ENCODE measurements at regions not wholly inside any gene's neighbourhood (a gene's known extent, or its start where the extent isn't known, plus 50 kb on each side); places are given as distances from the start of the nearest gene placed in this dataset.
"Not testable (repeated sequence)": the region's sequence is repeated elsewhere in the genome, so short reads cannot be mapped to it uniquely, and the experiment has no call there.

DNA sequence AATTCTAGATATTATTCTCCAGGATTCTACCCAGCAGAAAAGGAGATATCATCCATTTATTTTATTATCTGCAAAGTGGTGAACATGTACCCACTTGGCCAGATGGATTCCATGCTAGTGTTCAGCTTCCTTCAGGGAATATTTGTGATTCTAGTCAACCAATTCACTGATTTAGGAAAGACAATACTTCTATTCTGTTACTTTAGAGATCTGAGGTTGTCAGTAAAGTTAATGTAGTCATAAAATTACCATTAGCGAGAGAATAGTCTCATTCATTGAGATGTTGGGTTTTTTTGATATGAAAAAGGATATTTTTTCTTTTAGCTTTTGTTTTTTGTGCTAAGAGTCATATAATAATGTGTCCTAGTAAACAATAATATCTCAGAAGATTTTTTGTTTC lies 222.8 kb downstream of the CGGBP1 start:
- Mint-ChIP-seq H3K9me3 (peaks cover 8% of the 10 kb centered on the region), H3K27me3 (ENCODE audit: low read depth) (no peaks in the 10 kb centered on the region), H3K36me3 (ENCODE audit: low read depth) (no peaks in the 10 kb centered on the region), H3K4me1 (ENCODE audit: low read depth) (no peaks in the 10 kb centered on the region), H3K27ac (no peak overlapping the region), H3K4me3 (no peak overlapping the region)

DNA sequence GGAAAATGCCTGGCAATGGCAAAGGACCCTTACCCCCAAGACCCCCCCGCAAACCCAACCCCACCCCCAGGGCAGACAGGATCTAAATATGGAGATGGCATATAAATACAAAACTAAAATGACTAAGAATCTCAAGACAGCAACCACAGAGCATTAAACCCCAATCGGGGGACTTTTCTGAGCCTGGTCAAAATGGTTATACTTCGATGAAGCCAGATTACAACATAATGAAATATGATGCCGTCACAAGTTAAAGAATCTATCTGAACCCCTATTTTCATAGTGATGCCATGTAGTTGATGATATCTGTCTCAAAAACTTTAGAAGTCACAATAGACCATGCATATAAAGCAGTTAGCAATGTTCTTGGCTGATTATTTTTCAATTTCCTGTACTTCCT lies 223.6 kb downstream of the CGGBP1 start:
- no peaks in the 10 kb centered on the region for H3K4me1 Mint-ChIP-seq (ENCODE audit: low read depth)
- H3K9me3 Mint-ChIP-seq, result peaks cover 8% of the 10 kb centered on the region
- no peak overlapping the region for H3K27ac Mint-ChIP-seq
- H3K36me3 Mint-ChIP-seq (ENCODE audit: low read depth), result no peaks in the 10 kb centered on the region
- no peak overlapping the region for H3K4me3 Mint-ChIP-seq
- no peaks in the 10 kb centered on the region for H3K27me3 Mint-ChIP-seq (ENCODE audit: low read depth)

DNA sequence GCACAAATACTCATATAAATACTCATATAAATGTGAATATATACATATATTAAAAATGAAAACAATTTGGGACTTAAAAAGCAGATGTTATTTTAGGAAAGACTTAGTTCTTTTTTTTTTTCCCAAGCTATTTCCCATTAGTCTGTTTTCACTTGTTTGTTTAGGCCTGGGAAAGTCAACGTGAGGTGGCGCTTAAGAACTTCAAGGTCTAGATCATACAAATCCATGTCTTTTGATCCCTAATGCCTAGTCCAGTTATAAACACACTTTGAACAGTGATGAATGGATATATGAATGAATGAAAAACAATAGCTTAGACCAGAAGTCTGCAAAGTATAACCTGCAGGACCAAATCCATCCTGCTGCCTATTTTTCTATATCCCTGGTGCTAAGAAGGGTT lies 224.5 kb downstream of the CGGBP1 start:
- H3K27me3 Mint-ChIP-seq (ENCODE audit: low read depth), result no peaks in the 10 kb centered on the region
- no peaks in the 10 kb centered on the region for H3K4me1 Mint-ChIP-seq (ENCODE audit: low read depth)
- H3K9me3 Mint-ChIP-seq, result peaks cover 3% of the 10 kb centered on the region
- no peaks in the 10 kb centered on the region for H3K36me3 Mint-ChIP-seq (ENCODE audit: low read depth)
- no peak overlapping the region for H3K4me3 Mint-ChIP-seq
- no peak overlapping the region for H3K27ac Mint-ChIP-seq

DNA sequence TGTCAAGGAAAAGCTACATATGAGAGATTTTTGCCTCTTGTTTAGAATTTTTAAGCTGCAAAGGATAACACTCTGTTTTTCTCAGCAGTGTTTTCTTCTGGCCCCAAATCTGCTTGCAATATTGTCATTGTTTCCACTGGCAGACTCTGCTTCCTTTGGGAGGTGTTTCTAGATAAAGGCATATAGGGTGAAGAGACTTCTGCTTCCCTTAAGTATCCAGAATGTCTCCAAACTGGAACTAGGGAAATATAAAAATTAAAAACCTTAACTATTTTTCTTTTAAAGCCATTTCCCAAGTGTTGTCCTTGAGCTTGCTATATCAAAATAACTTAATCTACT lies 225.8 kb downstream of the CGGBP1 start:
- no peak overlapping the region for H3K4me3 Mint-ChIP-seq
- H3K27me3 Mint-ChIP-seq (ENCODE audit: low read depth), result no peaks in the 10 kb centered on the region
- H3K27ac Mint-ChIP-seq, result no peak overlapping the region

DNA sequence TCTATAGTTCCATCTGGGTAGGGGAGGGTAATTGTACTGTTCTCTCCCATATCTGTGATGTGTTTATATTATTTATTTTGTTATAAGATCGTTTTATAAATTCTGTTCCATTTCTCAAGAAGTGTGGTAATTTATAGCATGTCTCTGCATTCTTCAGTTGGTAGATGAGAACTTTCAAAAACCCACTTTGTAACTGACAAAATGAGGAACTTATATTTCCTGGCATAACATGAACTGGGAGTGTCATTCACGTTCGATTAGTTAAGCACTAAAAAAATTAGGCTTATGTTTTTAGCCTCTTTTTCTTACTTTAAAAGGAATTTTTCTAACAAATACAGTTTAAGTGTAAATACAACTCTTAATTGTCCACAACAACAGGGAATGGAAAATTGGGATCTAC lies 230.8 kb downstream of the CGGBP1 start:
- H3K36me3 Mint-ChIP-seq (ENCODE audit: low read depth), result no peaks in the 10 kb centered on the region
- no peak overlapping the region for H3K4me3 Mint-ChIP-seq
- no peaks in the 10 kb centered on the region for H3K9me3 Mint-ChIP-seq
- no peaks in the 10 kb centered on the region for H3K4me1 Mint-ChIP-seq (ENCODE audit: low read depth)
- no peak overlapping the region for H3K27ac Mint-ChIP-seq
- H3K27me3 Mint-ChIP-seq (ENCODE audit: low read depth), result no peaks in the 10 kb centered on the region

More for the DNA sequence above, 225.8 kb downstream of the CGGBP1 start:
- Mint-ChIP-seq H3K36me3 (ENCODE audit: low read depth) (no peaks in the 10 kb centered on the region), H3K4me1 (ENCODE audit: low read depth) (no peaks in the 10 kb centered on the region), H3K9me3 (no peaks in the 10 kb centered on the region)

DNA sequence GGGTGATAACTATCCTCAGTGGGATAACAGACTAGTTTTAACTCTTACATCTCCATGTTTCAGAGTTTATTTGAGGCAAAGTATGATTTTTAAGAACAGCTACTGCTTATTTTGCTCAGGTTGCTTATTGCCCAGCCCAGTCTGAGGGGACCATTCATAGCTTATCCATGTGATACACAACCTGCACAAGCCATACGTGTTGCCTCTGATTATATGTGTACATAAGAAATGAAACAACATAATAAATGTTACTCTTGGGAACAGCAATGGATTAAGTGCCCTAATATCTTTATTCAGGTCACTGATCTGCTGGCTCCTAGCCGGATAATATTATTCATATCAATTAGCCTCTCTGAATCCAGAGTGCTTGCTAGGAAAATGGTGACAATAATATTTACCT lies 236.2 kb downstream of the CGGBP1 start:
- Mint-ChIP-seq H3K36me3 (ENCODE audit: low read depth) (no peaks in the 10 kb centered on the region), H3K9me3 (no peaks in the 10 kb centered on the region), H3K4me1 (ENCODE audit: low read depth) (no peaks in the 10 kb centered on the region), H3K4me3 (no peak overlapping the region), H3K27ac (no peak overlapping the region), H3K27me3 (ENCODE audit: low read depth) (no peaks in the 10 kb centered on the region)

DNA sequence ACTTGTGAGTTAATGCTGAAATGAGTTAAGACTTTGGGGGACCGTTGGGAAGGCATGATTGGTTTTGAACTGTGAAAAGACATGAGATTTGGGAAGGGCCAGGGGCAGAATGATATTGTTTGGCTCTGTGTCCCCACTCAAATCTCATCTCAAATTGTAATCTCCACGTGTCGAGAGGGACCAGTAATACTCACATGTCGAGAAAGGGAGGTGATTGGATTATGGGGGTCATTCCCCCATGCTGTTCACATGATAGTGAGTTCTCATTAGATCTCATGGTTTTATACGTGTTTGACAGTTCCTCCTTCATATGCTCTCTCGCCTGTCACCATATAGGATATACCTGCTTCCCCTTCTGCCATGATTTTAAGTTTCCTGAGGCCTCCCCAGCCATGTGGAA lies 245.3 kb downstream of the CGGBP1 start:
- H3K27me3 Mint-ChIP-seq (ENCODE audit: low read depth); H3K27ac Mint-ChIP-seq; H3K9me3 Mint-ChIP-seq; H3K36me3 Mint-ChIP-seq (ENCODE audit: low read depth); H3K4me3 Mint-ChIP-seq; H3K4me1 Mint-ChIP-seq (ENCODE audit: low read depth): not testable (repeated sequence)

DNA sequence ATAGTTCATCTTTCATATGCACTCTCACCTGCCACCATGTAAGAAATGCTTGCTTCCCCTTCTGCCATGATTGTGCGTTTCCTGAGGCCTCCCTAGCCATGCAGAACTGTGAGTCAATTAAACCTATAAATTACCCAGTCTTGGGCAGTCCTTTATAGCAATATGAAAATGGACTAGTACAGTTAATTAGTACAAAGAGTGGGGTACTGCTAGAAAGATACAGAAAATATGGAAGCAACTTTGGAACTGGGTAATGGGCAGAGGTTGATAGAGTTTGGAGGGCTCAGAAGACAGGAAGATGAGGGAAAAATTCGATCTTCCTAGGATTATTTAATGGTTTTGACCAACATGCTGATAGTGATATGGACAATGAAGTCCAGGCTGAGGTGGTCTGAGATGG lies 246.9 kb downstream of the CGGBP1 start:
- Mint-ChIP-seq H3K4me1 (ENCODE audit: low read depth) (no peaks in the 10 kb centered on the region), H3K9me3 (no peaks in the 10 kb centered on the region), H3K27me3 (ENCODE audit: low read depth) (peaks cover 4% of the 10 kb centered on the region), H3K27ac (no peak overlapping the region), H3K4me3 (no peak overlapping the region), H3K36me3 (ENCODE audit: low read depth) (no peaks in the 10 kb centered on the region)

DNA sequence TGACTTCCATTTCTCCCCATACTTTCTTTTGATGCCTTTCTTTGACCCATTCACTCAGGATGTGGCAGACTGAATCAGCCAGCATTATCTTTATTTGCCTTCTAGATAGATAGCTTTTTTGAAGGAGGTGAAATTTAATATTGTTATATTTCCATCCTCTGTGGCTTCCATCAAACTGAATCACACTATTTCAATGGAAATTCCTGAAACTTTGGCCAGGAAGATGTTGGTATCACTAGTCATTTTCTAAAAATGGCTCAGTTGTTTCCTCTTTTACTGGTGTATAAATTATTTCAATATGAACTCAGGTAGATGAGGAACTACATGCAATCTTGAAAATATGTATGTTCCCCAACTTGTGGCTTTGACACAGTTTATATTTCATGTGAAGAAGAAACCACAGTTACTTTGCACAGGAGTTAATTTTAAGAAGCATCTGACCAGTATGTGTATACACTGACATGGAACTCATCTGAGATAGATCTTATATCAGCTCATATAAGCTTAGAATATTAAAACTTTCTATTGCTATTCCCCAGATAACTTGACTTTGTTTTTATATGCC lies 248.3 kb downstream of the CGGBP1 start:
- no peak overlapping the region for H3K27ac Mint-ChIP-seq
- no peak overlapping the region for H3K4me3 Mint-ChIP-seq
- H3K36me3 Mint-ChIP-seq (ENCODE audit: low read depth), result no peaks in the 10 kb centered on the region
- H3K9me3 Mint-ChIP-seq, result no peaks in the 10 kb centered on the region
- H3K27me3 Mint-ChIP-seq (ENCODE audit: low read depth), result peaks cover 4% of the 10 kb centered on the region
- H3K4me1 Mint-ChIP-seq (ENCODE audit: low read depth), result no peaks in the 10 kb centered on the region

DNA sequence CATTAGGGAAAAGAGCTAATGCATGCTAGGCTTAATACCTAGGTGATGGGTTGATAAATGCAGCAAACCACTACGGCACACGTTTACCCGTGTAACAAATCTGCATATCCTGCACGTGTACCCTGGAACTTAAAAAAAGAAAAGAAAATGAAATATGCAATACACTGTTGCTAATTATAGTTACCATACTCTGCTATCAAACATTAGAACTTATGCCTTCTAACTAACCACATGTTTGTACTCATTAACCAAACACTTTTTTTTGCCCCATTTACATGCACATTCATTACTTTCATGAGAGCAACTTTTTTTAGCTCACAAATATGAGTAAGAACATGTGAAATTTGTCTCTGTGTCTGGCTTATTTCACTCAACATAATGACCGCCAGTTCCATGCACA lies 253.1 kb downstream of the CGGBP1 start:
- Mint-ChIP-seq H3K4me1 (ENCODE audit: low read depth) (no peaks in the 10 kb centered on the region), H3K36me3 (ENCODE audit: low read depth) (no peaks in the 10 kb centered on the region)

DNA sequence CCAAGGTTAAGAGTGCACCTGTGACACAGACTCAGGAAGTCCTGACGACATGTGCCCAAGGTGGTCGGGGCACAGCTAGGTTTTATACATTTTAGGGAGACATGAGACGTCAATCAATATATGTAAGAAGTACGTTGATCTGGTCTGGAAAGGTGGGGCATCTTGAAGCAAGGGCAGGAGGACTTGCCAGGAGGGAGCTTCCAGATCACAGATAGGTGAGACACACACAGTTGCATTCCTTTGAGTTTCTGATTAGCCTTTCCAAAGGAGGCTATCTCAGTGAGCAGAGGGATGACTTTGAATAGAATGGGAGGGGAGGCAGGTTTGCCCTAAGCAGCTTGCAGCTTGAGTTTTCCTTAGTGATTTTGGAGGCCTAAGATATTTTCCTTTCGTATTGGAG lies 257.4 kb downstream of the CGGBP1 start:
- Mint-ChIP-seq H3K36me3 (ENCODE audit: low read depth) (no peaks in the 10 kb centered on the region), H3K9me3 (no peaks in the 10 kb centered on the region), H3K4me1 (ENCODE audit: low read depth) (no peaks in the 10 kb centered on the region), H3K4me3 (no peak overlapping the region), H3K27me3 (ENCODE audit: low read depth) (peaks cover 25% of the 10 kb centered on the region), H3K27ac (no peak overlapping the region)

More for the DNA sequence above, 253.1 kb downstream of the CGGBP1 start:
- Mint-ChIP-seq H3K27ac (no peak overlapping the region), H3K27me3 (ENCODE audit: low read depth) (peaks cover 8% of the 10 kb centered on the region), H3K4me3 (no peak overlapping the region), H3K9me3 (no peaks in the 10 kb centered on the region)

DNA sequence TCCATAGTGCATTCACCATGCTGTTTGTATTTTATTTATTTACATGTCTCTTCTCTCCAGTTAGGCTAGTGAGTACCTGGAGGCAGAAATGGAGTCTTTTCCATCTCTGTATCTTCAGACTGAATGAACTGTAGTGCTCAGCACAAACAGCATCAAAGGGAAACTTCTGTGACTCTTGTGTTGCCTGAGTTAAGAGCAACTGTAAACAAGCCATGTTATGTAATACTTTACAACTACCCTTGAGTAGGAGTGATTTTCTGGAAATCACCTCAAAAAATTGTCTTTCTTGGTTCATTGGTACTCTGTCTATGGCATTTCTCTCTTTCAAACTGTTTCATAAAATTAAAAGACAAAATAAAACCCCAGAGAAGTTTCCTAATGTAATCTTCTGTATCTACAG lies 258.3 kb downstream of the CGGBP1 start:
- no peak overlapping the region for H3K4me3 Mint-ChIP-seq
- H3K27ac Mint-ChIP-seq, result no peak overlapping the region
- H3K4me1 Mint-ChIP-seq (ENCODE audit: low read depth), result peaks cover 3% of the 10 kb centered on the region
- peaks cover 33% of the 10 kb centered on the region for H3K27me3 Mint-ChIP-seq (ENCODE audit: low read depth)
- H3K9me3 Mint-ChIP-seq, result no peaks in the 10 kb centered on the region
- H3K36me3 Mint-ChIP-seq (ENCODE audit: low read depth), result no peaks in the 10 kb centered on the region

DNA sequence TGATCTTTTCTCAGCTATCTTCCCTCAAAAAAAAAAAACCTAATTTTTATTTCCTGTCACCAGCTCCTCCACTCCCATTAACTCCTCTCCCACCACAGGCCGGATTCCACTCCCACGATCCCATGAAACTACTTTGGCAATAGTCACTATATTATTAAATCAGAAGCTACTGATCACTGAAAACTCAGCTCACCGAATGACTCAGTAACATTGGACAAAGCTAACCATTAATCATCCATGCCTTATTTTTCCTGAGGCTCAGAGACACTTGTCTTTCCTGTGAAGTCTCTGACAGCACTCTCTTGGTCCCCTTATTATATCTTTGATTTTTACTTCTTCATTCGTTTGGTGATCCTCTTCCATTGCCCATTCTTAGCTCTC lies 260.2 kb downstream of the CGGBP1 start:
- no peak overlapping the region for H3K4me3 Mint-ChIP-seq
- peaks cover 3% of the 10 kb centered on the region for H3K4me1 Mint-ChIP-seq (ENCODE audit: low read depth)
- H3K9me3 Mint-ChIP-seq, result no peaks in the 10 kb centered on the region
- no peak overlapping the region for H3K27ac Mint-ChIP-seq
- peaks cover 48% of the 10 kb centered on the region for H3K27me3 Mint-ChIP-seq (ENCODE audit: low read depth)
- no peaks in the 10 kb centered on the region for H3K36me3 Mint-ChIP-seq (ENCODE audit: low read depth)

DNA sequence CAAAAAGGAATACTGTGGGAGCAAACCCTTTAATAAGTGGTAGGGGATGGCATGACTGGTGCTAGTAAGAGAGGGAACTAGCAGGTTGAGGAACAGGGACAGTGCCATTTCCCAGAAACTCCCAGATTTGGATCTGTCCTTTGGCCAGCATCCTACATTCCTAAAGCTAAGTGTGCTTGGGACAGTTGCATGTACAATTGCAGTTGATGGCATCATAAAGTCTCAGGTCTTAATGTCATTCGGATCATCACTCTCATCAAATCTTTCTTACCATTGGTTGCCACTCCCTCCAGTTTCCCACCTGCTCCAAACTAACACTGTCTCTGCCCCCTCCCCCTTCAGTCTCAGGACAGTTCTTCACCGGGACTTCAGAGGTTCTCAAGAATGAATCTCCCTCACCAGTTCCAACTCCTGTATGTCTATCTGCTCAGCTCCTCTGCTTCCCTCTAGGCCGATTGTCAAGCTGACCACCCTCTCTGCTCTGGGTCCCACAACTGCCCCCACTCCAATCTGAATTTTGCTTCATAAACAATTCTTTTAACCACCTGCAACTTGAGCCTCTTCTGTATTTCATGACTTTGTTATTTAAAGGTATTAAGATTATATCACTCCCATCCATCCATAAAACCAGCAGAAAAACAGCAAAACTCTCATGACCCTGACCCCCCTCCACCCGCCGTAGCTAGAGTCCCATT lies 260.8 kb downstream of the CGGBP1 start:
- Mint-ChIP-seq H3K27ac (no peak overlapping the region), H3K36me3 (ENCODE audit: low read depth) (no peaks in the 10 kb centered on the region), H3K4me3 (no peak overlapping the region), H3K4me1 (ENCODE audit: low read depth) (peaks cover 6% of the 10 kb centered on the region), H3K27me3 (ENCODE audit: low read depth) (peaks cover 53% of the 10 kb centered on the region), H3K9me3 (no peaks in the 10 kb centered on the region)

DNA sequence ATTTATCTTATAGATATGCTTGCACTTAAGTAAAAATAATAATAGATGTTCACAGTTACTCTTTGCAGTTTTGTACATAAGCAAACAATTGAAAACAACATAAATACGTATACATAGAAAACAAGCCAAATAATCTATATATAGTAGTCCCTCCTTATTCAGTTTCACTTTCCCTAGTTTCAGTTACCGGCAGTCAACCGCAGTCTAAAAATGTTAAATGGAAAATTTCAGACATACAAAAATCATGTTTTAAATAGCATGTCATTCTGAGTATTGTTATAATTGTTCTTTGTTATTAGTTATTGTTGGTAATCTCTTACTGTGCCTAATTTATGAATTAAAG lies 262.0 kb downstream of the CGGBP1 start:
- H3K4me1 Mint-ChIP-seq (ENCODE audit: low read depth), result peaks cover 10% of the 10 kb centered on the region
- H3K4me3 Mint-ChIP-seq, result no peak overlapping the region
- no peak overlapping the region for H3K27ac Mint-ChIP-seq
- H3K27me3 Mint-ChIP-seq (ENCODE audit: low read depth), result peaks cover 63% of the 10 kb centered on the region
- H3K9me3 Mint-ChIP-seq, result no peaks in the 10 kb centered on the region
- H3K36me3 Mint-ChIP-seq (ENCODE audit: low read depth), result peaks cover 2% of the 10 kb centered on the region

Data from T-helper 1 cell treated with Interleukin-12 subunit alpha and Interleukin-12 subunit beta and Interleukin-4 antibody, amounts not matched to agents 30 μg/mL and 1 μg/mL, for 36 hours (primary cell).